GM19372 (cell line): ENCODE measurements at regions not wholly inside any gene's neighbourhood (a gene's known extent, or its start where the extent isn't known, plus 50 kb on each side); places are given as distances from the start of the nearest gene placed in this dataset.

Experiments
- ATAC-seq: cut with Tn5 transposase; IDR thresholded peaks from one replicate; pipeline ENCODE4 v1.9.1; 2021; ENCODE audit warnings: mild to moderate bottlenecking, low read depth, moderate library complexity; ENCODE audit not compliant: unreplicated experiment

DNA sequence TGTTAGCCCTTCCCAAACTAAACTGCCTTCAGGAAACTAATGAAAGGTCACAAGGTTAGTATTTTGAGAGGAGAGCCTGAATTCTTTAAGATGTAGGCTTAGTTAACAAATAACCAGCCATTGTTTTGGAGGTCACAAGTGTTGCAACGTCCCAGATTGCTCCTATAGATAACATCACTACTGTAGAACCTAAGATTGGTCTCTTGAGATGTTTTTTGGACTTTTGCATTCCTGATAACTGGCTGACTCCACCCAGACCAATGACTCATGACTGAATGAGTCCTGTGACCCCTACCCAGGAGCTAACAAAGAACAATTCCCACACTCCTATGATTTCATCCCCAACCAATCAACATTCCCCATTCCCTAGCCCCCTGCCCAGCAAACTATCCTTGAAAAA is 178.8 kb downstream of the SCP2D1 start:
- no peak for ATAC-seq

DNA sequence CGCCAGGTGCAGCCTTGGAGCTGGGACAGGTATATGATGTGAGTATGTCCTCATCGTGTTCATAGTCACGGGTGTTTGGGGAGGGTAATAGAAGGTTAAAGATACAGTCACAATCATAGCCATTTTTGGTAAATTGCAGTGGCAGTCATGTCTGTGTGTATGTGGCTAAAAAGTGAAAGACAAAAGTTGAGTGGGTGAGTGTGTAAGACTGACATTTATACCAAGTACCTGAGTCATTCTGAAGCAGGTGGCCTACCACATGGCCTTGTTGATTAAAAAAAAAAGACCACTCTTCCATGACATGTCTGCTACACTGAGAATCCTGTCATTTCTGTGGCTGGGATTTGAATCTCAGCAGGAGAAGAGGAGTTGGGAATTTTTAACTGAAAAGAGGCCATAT is 181.9 kb downstream of the SCP2D1 start:
- no peak for ATAC-seq

DNA sequence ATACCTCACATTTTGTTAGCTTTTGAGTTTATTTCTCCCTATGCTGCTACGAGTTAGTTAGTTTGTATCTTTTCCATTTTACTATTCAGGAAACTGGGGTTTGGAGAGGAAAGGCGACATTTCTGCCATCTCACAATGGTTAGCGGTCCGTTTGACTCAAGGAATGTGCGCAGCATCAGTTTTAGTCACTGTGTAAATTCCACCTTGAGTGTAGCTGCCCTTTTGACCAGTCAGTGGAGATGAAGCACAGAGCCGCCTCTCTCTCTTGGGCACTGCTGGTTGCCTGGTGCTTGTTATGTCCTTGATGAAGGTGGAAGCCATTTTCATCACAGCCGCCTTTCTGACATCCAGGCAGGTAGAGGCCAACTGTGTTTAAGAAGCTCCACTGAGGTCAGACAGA is 185.5 kb downstream of the SCP2D1 start:
- ATAC-seq, result no peak

DNA sequence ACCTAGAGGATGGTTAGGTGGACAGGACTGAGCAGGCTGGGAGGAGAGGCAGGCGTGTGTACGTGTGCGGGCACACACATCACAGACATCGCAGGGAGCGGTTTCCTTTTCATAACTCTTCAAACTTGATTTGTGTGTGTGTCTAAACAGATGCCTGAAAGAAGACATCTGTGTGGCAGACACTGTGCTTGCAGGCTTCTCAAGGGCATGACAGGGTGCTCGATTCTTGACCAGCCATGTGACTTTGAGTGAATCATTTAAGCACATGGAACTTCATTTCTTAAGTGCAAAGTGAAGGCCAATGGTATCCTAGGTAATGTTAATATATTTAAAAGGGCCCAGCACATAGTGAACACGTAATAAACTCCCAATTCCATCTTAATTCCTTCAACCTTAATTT is 186.5 kb downstream of the SCP2D1 start:
- no peak for ATAC-seq

DNA sequence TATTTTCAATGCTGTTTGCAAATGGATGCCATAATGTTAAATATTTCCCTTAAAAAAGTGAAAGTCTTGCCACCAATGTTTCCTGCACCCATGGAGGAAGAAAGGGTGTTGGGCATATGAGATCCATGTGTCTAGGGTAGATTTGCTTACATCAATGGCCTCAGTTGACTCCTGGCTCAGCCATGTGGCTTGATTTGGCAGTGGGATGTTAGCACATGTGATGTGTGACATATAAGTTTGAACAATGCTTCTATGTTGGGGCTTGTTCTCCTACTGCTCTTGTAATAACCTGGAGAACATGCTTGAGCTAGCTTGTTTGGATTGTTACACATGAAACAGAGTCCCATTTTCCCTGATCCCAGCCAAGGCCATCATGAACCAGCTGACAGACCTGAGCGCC is 187.6 kb downstream of the SCP2D1 start:
- no peak for ATAC-seq

DNA sequence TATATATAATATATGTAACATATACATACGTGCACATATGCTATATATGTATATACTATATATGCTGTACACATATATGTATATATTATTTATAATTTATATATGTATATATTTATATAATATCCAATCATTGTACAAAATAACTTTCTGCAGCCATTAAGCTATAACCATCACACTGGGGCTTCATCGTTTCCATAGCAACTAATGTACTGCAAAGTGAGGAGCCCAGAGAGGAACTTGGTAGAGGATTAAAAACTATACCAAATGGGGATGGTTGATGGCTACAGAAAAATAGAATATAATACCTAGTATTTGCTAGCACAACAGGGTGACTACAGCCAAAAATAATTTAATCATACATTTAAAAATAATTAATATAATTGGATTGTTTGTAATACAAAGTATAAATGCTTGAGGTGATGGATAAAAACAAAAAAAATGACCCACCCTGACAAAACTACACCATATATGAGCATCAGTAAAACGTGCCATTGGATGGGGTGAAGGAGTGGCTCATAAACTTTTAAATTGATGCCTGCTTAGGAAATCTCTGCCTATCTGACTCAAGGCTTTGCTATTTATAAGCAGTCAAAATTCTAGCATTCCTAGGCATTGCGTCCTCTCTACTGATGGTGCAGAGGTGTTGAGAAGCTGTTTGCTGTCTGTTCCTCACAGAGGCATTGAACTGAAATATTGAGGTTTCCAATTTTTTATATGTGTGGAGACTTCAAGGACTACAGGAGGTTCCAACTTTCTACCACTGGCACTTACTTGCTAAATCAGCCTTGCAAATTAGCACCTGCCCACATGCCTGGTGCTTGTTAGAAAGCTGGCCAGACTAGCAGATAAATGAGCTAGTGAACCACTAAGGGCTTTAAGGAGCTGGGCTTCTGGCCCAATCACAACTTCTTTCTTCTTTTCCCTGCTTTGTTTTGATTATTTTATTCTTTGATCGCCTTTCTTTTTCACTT is 190.1 kb downstream of the SCP2D1 start:
- ATAC-seq, result no peak

DNA sequence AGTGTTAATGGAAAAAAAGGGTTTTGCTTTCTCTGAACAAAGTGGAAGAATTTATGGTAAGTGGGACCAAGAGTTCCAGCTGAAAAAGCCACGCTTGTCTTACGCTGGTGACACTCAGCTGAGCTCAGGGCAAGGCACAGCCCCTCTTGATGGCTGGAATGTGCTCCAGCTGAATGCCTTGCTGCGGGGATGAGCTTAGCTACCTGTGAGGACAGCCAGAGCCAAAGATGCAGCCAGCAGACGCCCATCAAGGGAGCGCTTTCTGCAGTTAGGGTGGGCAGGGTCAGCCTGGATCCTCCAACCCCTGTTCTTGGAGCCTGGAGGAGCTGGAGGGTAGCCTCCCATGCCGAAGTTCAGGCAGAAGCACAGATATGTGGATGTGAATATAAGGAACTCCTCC is 191.4 kb downstream of the SCP2D1 start:
- ATAC-seq, result no peak

DNA sequence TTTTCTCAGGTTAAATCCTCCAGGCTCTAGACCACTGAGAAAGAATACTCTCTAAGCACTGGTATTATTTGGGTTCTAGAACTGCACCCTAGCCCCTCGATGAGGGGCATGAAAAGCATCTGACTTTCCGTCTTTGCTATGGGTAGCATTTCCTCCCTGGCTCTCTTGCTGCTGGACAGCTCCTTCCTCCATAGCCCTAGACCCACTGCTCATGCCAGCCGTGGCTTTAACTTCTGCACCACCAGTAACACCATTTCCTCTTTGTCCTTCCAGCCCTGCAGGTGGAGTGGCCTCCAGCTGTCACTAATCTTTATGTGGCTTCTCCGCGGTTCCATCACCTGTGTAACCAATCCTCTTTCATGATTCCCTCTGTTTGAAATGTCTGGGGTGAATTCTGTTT is 194.9 kb downstream of the SCP2D1 start:
- ATAC-seq, result no peak

DNA sequence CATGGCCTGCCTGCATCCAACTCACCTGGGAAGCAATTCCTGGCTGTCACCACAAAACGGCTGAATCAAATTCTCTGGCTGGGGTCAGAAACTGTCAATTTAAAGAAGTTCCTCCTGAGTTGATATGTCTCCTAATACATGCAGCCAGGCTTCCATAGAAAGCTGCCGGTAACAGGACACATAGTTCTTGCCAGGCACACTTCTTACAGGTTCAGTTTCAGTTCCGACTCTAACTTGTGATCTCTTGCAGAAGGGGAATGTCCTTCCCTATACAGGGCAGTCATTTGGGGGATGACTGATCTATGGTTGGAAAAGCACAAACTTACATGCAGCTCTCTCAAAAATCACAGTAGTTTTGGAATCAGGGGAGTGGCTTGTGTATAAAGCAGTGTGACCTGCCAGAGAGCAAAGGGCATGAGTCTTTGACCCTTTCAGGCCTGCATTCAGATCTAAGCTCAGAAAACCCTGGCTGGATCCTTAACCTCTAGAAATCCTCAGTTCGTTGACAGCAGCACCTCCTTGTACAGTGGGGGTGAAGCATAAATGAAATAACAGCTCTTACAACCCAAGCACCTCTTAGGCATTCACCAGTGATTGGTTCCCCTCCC is 195.6 kb downstream of the SCP2D1 start:
- ATAC-seq, result no peak

DNA sequence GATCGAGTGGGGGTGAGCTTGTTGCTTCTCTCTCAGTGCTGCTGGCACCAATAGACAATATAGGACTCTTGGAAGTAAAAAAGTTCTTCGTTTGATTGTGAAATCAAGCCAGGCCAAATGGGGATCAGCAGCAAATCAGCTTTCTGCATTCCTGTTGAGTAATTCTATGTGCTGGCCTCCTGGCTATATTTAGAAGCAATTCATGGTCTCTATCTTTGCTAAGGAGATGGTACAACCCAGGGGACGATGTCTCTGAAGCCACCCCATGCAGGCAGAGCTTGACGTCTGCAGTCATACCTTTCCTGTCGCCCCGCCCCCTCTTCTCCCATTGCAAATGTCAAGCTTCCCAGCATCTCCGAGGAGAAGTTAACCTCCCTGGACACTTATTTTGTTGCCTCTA is 199.1 kb downstream of the SCP2D1 start:
- ATAC-seq, result no peak

DNA sequence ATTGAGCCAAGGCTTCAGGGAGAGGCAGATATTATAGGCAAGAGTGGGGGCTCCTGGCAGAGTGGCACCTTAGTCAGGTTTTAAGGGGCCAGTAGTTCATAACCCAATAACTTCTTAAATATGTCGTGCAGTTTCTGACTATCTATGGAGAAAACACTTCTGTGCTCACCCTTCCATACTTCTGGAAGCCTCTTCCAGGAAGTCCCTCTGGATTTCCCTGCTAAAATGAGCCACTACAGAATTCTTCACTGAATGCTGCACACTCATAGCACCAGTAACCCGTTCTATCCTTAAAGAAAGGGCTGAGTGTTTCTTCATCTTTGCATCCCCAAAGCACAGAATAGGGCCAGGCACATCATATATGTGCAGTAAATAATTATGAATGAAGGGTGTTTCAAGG is 198.5 kb upstream of the SLC24A3 start:
- no peak for ATAC-seq

DNA sequence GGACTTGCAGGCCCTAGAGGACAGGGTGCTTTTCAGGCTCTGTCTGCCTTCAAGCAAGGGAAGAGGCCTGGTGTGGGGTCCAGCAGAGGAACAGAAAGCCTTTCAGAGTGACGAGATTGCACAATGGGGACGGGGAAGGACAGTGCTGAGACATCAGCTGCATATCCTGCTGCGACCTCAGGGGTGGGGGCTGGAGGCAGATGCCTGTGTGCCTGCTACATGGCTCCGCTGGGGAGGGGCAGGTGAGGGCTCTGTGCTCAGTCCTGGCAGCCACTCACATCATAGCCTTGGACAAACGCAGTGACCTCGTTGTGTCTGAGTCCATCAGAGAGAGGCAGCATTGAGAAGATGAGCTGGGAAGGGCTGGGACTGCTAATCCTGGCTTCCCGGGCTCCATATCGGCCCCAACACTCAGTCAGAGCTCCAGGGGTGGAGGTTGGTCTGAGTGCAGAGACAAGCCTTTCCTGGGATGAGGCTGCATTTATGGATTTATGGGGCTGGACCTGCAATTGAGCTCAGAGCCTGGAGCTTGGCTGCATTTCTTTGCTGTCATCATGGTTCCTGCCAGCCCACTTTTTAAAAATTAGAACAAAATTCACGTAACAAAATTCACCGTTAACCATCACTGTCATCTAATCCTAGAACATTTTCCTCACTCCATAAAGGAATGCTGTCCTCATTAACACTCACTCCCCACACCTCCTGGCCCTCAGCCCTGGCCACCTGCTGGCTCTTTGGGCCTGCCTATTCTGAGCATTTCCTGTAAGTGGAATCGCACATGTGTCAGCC is 196.9 kb upstream of the SLC24A3 start:
- ATAC-seq, result no peak

DNA sequence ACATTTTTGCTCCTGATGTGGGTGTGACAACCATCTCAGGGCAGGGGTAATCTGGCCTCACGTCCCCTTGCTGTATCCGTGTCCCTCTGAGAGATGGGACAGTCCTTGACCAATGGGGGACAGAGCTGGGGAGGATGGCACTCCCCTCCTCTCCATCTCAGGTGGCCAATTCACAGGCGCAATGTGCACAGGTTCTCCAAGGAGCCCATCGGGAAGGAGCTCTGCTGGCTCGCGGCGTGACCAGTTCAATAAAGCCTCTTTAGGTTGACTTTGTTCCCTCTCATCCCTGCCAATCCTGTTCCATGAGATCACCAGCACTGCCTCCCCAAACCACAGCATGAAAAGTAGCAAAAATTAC is 196.3 kb upstream of the SLC24A3 start:
- no peak for ATAC-seq

DNA sequence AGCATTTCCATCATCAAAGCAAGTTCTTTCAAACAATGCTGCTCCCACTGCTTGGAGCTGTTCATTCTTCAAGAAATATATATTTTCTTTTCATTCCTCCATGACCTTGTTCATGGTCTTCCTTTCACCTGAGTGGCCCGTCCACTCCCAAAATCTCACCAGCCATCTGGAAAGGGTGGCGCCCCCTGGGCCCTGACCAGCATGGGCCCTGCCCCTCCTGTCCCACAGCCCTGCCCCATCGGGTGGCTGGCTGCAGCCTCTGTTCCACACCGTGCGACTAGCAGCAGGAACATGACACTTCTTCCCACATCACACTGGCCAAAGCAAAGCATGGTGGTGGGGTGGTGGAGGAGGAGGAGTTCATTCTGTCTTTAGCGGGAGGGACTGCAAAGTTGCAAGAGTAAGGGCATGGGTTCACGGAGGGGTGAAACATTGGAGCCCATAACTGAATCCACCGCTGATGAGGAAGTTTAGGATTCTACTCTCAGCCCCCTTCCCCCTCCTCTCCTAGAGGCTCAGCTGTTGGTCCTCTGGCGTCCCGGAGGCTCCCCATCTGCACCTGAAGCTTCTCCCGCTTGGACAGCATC is 195.2 kb upstream of the SLC24A3 start:
- ATAC-seq, result no peak

DNA sequence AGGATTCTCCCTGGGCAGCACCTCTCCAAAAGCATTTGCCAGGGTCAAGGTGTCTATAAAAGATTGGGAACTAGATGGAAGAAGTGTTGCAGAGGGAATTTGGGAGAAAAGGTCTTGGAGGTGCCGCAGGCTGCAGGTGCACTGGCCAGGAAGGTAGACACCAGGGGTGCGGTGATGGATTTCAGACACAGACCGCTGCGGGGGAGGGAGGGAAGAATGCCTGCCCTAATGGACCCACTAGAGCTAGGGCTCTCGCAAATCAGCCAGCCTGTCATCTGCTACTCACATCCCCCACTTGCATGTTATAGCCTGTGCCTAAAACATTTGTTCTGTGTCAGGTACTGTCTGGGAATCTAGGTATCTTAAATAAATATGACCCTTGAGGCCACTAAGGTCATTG is 193.6 kb upstream of the SLC24A3 start:
- ATAC-seq, result no peak

DNA sequence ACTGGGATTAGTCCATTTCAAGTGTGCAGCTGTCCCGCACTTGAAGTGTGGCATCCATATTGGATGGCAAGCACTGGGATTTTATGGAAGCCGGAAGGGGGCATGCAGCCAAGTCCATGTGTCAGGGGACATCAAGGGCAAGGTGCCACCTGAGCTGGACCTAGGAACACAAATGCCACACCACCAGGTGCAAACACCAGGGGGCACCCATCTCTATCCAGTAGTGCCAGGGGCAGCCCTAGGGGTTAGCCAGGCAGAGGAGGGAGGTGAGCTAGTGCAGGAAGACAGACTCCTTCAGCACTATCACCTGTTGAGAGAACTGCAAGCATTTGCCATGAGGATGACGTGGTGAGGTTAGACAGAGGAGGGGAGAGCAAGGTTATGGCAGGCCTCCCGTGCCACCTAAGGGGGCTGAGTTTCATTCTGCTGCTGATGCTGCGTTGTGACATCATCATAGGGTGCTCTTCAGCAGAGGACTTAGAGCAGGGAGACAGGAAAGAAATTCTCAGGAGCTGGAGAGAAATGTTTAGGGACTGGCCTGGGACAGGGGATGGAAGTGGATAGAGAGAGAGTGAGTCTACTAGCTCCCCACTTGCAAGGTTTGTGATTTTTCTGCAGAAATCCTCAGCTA is 192.6 kb upstream of the SLC24A3 start:
- ATAC-seq, result no peak

DNA sequence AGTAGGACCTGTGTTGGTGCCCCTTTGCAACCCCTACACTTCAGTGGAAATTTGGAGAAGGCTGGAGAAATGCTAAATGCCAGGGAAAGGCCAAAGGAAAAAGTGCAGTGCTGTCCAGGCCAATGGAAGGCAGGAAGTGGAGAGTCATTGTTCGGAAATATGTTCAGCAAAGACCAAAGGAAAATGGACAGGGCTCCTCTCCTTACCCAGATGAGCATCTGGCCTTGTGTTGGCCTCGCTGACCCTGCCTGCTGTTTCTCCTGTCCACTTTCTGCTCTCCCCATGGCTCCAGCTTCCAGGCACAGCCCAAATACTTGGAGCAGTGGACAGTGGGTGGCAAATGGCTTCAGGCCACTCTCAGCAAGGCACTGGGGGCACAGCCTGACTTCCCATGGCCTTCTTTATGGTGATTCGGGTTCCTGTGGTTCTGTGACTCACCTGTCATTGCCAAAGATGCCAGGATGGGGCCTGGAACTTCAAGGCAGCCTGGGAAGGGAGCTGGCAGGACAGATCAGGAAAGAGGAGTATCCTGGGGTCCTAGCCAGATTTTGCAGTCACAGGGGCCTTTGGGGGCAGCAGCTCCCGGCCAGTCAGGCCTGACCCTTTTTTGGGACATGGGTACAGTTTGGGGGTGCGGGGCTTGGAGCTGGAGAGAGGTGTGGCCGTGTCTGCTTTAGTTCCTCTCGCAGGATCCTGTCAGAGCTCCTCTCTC is 190.9 kb upstream of the SLC24A3 start:
- no peak for ATAC-seq

DNA sequence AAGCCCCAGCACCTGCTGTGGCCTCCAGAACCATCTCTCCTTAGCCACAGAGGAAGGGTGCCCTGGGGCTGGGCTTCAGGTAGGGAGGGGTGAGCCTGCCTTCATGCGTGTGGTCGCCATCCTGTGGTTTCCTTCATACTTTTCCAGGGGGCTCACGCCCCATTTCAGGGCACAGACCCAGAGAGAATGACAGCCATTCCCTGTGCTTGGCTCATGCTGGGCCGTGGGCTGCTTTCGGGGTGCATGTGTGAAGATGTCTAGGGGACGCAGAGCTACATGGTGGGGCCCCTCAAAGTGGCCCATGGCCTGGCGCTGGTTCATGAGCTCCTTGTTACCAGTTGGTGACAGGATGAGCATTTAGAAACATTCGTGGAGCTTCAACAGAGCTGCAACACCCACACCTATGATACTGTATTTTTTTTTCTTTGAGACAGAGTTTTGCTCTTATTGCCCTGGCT is 190.3 kb upstream of the SLC24A3 start:
- ATAC-seq, result no peak

DNA sequence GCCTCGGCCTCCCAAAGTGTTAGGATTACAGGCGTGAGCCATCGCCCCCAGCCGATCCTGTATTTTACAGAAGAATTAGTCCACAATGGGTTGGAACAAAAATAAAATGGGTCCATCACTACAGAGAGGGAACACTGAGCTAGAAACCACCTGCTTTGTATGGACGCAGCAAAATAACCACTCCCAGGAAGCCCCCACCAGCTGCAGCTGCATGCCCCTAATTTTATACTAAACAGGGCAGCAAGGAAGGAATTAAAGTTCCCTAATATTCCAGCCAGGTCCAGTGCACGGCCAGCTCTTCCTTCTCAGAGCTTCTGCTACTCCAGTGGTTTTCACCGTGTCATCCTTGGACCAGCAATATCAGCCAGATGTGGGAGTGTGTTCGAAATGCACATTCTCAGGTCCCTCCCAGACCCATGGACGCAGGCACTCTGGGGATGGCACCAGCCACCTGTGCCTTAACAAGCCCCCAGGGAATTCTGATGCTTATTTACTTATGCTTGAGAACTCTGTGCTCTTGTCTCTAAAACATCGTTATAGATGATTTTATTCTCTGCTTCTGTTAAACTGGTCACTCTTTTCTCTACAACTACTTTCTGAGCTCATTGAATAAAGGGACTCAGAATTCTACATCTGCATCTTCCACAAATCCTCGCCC is 189.5 kb upstream of the SLC24A3 start:
- no peak for ATAC-seq
